Urothelium cell line (cell line): ENCODE measurements at regions not wholly inside any gene's neighbourhood (a gene's known extent, or its start where the extent isn't known, plus 50 kb on each side); places are given as distances from the start of the nearest gene placed in this dataset.

ENCODE experiments used
- DNase-seq: peaks from one replicate; pipeline ENCODE4 v3.0.0; 2011; ENCODE audit warnings: low spot score, mixed read lengths
- FAIRE-seq: peaks from 2 replicates; lab custom pipeline; 2011; peaks lifted over from hg19 to GRCh38; lab: Jason Lieb, UNC

- no peak for FAIRE-seq
Observed at GRCh38 chr13:33739254-33739653, 78.7 kb upstream of the RFC3 start.

GRCh38 chr13:33740134-33740538 lies 77.8 kb upstream of the RFC3 start:
- no peak for FAIRE-seq
- DNase-seq: peak; percentile 31

More at GRCh38 chr13:33739254-33739653, 78.7 kb upstream of the RFC3 start:
- no peak for DNase-seq

GRCh38 chr13:33742321-33742720 lies 75.6 kb upstream of the RFC3 start:
- FAIRE-seq (no peak), DNase-seq (no peak)

- FAIRE-seq (no peak), DNase-seq (no peak)
Observed at GRCh38 chr13:33743438-33744368, 74.2 kb upstream of the RFC3 start.

GRCh38 chr13:33744589-33745369 lies 73.2 kb upstream of the RFC3 start:
- DNase-seq: no peak

GRCh38 chr13:33745370-33746324 lies 72.3 kb upstream of the RFC3 start:
- FAIRE-seq: no peak
- DNase-seq: no peak

More at GRCh38 chr13:33744589-33745369, 73.2 kb upstream of the RFC3 start:
- no peak for FAIRE-seq

- no peak for DNase-seq
- FAIRE-seq: no peak
Observed at GRCh38 chr13:33746867-33747266, 71.1 kb upstream of the RFC3 start.

- FAIRE-seq (no peak), DNase-seq (no peak)
Observed at GRCh38 chr13:33751151-33751550, 66.8 kb upstream of the RFC3 start.

- FAIRE-seq (no peak), DNase-seq (no peak)
Observed at GRCh38 chr13:33752094-33752493, 65.9 kb upstream of the RFC3 start.

- no peak for DNase-seq
- FAIRE-seq: no peak
Observed at GRCh38 chr13:33752597-33752996, 65.4 kb upstream of the RFC3 start.

GRCh38 chr13:33756929-33757328 lies 61.0 kb upstream of the RFC3 start:
- FAIRE-seq: no peak
- no peak for DNase-seq

- FAIRE-seq: no peak
Observed at GRCh38 chr13:33757713-33758112, 60.2 kb upstream of the RFC3 start.

GRCh38 chr13:33758113-33758512 lies 59.8 kb upstream of the RFC3 start:
- FAIRE-seq (no peak), DNase-seq (no peak)

More at GRCh38 chr13:33757713-33758112, 60.2 kb upstream of the RFC3 start:
- no peak for DNase-seq

GRCh38 chr13:33761740-33762139 lies 56.2 kb upstream of the RFC3 start:
- no peak for FAIRE-seq
- DNase-seq: no peak

GRCh38 chr13:33763021-33763420 lies 54.9 kb upstream of the RFC3 start:
- DNase-seq: no peak
- no peak for FAIRE-seq

GRCh38 chr13:33764716-33765115 lies 53.2 kb upstream of the RFC3 start:
- FAIRE-seq (no peak), DNase-seq (no peak)

GRCh38 chr13:33766329-33767123 lies 51.4 kb upstream of the RFC3 start:
- FAIRE-seq (no peak), DNase-seq (no peak)

- no peak for FAIRE-seq
- DNase-seq: no peak
Observed at GRCh38 chr13:33767140-33767539, 50.8 kb upstream of the RFC3 start.
